Tibial nerve (tissue), 4 donors: ENCODE measurements at regions not wholly inside any gene's neighbourhood (a gene's known extent, or its start where the extent isn't known, plus 50 kb on each side); places are given as distances from the start of the nearest gene placed in this dataset.

Experiments used
- EP300 ChIP-seq, 2 donors: sonication (generic); formaldehyde crosslinking; IDR thresholded peaks; one replicate each; pipeline ENCODE4 v1.6.1; 2017; ENCODE audit warnings: antibody characterized with exemption in 2 of 2, mild to moderate bottlenecking in 1 of 2
- POLR2A ChIP-seq, 2 donors: fragments of 450-650 bp; IDR thresholded peaks; one replicate each; pipeline ENCODE4 v1.6.1; 2017; ENCODE audit warnings: antibody characterized with exemption in 2 of 2, mild to moderate bottlenecking in 2 of 2, moderate library complexity in 2 of 2
- TF ChIP-seq, protein P1 (sequence below), 5 experiments: fragments of 200-600 bp in 3 of 5; fragments of 450-650 bp in 2 of 5; sonication (generic) in 3 of 5; IDR thresholded peaks; one replicate each; pipeline ENCODE4 v1.5.1; 2016 to 2019; ENCODE audit warnings: antibody characterized with exemption in 5 of 5, mild to moderate bottlenecking in 3 of 5, moderate library complexity in 2 of 5

- TF ChIP-seq, protein P1, sequence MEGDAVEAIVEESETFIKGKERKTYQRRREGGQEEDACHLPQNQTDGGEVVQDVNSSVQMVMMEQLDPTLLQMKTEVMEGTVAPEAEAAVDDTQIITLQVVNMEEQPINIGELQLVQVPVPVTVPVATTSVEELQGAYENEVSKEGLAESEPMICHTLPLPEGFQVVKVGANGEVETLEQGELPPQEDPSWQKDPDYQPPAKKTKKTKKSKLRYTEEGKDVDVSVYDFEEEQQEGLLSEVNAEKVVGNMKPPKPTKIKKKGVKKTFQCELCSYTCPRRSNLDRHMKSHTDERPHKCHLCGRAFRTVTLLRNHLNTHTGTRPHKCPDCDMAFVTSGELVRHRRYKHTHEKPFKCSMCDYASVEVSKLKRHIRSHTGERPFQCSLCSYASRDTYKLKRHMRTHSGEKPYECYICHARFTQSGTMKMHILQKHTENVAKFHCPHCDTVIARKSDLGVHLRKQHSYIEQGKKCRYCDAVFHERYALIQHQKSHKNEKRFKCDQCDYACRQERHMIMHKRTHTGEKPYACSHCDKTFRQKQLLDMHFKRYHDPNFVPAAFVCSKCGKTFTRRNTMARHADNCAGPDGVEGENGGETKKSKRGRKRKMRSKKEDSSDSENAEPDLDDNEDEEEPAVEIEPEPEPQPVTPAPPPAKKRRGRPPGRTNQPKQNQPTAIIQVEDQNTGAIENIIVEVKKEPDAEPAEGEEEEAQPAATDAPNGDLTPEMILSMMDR (IDR thresholded peaks at IDR 0.05): no peak
- TF ChIP-seq POLR2A (IDR thresholded peaks at IDR 0.05): no peak
- no peak for TF ChIP-seq EP300 (IDR thresholded peaks at IDR 0.05)
Measured at GRCh38 chr2:147094077-147094476, 750.8 kb upstream of the ACVR2A start.
